Right lobe of liver (tissue), 4 donors: ENCODE measurements at regions not wholly inside any gene's neighbourhood (a gene's known extent, or its start where the extent isn't known, plus 50 kb on each side); places are given as distances from the start of the nearest gene placed in this dataset.

Experiments
- POLR2A ChIP-seq: fragments of 450-650 bp; IDR thresholded peaks from one replicate; pipeline ENCODE4 v1.6.1; 2017; ENCODE audit warnings: antibody characterized with exemption, mild to moderate bottlenecking
- TF ChIP-seq, protein P1 (sequence below), 4 donors: fragments of 200-600 bp in 3 of 4; fragments of 450-650 bp in 1 of 4; IDR thresholded peaks; one replicate each; pipeline versions ENCODE4 v1.5.1 to v1.8.0; 2016 to 2022; ENCODE audit warnings: antibody characterized with exemption in 4 of 4, mild to moderate bottlenecking in 2 of 4
- donor health status: DM: no; HTN: no; CAD: no.
- donor health status: DM: no; HTN: no; CAD: no.
- donor health status: DM: no; HTN: yes; CAD: no.

GRCh38 chr2:62325398-62325797, 129.5 kb downstream of the B3GNT2 start:
- TF ChIP-seq, protein P1, sequence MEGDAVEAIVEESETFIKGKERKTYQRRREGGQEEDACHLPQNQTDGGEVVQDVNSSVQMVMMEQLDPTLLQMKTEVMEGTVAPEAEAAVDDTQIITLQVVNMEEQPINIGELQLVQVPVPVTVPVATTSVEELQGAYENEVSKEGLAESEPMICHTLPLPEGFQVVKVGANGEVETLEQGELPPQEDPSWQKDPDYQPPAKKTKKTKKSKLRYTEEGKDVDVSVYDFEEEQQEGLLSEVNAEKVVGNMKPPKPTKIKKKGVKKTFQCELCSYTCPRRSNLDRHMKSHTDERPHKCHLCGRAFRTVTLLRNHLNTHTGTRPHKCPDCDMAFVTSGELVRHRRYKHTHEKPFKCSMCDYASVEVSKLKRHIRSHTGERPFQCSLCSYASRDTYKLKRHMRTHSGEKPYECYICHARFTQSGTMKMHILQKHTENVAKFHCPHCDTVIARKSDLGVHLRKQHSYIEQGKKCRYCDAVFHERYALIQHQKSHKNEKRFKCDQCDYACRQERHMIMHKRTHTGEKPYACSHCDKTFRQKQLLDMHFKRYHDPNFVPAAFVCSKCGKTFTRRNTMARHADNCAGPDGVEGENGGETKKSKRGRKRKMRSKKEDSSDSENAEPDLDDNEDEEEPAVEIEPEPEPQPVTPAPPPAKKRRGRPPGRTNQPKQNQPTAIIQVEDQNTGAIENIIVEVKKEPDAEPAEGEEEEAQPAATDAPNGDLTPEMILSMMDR (IDR thresholded peaks at IDR 0.05): no peak
- no peak for TF ChIP-seq POLR2A
